A673 (cell line): ENCODE measurements at regions not wholly inside any gene's neighbourhood (a gene's known extent, or its start where the extent isn't known, plus 50 kb on each side); places are given as distances from the start of the nearest gene placed in this dataset.

Source experiments
- CTCF ChIP-seq: fragments of 300-800, 200-600 bp; sonication (generic); conservative IDR thresholded peaks from 2 replicates; pipeline ENCODE4 v1.5.1; 2017; ENCODE audit warnings: low read depth, mild to moderate bottlenecking, antibody characterized with exemption, low read length, moderate library complexity, mixed read lengths
- EZH2 ChIP-seq: fragments of 200-600 bp; sonication (generic); IDR thresholded peaks from 2 replicates; pipeline ENCODE4 v1.6.1; 2017; ENCODE audit warnings: borderline replicate concordance, low read depth, mild to moderate bottlenecking, mixed read lengths, antibody characterized with exemption, low read length; ENCODE audit not compliant: poor library complexity, severe bottlenecking

GRCh38 chr16:73888840-73889490 is 407.6 kb upstream of the PSMD7 start:
- TF ChIP-seq CTCF: no peak
- no peak for TF ChIP-seq EZH2
